ENCODE measurements at regions not wholly inside any gene's neighbourhood (a gene's known extent, or its start where the extent isn't known, plus 50 kb on each side); places are given as distances from the start of the nearest gene placed in this dataset.

DNA sequence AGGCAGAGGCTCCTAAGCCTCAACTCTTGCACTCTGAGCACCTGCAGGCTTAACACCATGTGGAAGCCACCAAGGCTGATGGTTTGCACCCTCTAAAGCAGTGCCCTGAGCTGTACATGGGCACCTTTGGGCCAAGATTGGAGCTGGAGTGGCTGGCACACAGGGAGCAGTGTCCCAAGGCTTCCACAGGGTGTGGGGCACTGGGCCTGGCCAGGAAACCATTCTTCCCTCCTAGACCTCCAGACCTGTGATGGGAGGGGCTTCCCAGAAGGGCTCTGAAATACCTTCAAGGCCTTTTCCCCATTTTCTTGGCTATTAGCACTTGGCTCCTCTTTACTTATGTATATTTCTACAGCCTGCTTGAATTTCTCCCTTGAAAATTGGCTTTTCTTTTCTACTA, 67.9 kb upstream of the PPM1J start:
- no peak for DNase-seq (ENCODE audit: low spot score)

DNA sequence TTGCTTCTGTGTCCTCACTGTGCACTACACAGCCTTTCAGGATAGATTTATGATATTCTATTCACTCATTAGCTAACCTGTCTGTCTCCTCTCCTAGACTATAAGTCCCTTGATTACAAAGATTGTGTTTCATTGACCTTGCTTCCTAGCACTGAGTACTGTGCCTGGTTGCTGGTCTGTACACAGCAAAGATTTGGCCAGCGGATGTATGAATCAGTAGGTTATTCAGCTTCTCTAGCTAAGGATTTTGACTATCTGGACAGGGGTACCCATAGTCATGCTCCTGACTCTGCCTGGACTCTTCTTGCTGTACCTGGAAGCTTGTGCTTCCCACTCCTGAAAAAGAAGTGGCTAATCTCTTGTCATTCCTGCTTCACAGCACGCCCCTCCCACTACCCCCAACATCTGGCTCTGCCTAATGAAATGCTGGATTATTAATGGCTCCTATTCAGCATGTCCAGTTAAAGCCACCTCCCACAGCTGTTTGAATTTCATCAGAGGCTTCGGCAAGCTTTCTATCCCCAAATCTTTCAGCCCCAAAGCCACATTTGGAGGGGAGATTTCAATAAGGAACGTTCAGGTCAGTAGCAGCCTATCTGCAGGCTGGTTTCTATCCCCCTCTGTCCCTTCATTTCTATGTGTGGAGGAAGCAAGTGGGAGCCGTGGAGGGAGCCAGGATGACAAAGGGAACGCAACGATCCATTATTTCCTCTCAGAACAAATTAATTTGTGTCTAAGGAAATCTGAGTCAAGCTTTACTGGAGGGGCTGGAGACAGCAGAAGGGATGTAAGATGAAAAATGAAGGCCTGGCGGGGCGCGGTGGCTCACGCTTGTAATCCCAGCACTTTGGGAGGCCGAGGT, 64.8 kb upstream of the PPM1J start:
- no peak for DNase-seq (ENCODE audit: low spot score)

DNA sequence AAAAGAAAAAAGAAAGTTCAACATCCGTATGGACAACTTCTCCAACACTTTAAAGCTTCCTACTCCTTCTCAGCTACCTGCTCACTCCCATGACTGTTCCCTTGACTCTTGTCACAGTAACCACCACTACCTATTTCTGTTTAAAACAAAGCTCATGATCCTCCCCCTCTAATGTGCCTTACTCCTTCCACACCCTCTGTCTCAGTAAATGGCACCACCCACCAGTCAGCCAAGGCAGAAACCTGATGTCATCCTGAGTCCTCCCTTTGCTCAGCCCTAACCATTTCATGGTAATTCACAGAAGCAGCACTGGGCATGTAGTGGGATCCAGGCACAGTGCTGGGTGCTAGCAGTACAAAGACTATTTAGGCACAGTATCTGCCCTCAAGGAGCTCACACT, 63.0 kb upstream of the PPM1J start:
- DNase-seq (ENCODE audit: low spot score) = no peak

GRCh38 chr1:112776688-112777087, 61.6 kb upstream of the PPM1J start:
- DNase-seq (ENCODE audit: low spot score) = no peak

- no peak for DNase-seq (ENCODE audit: low spot score)
Observed at GRCh38 chr1:112772781-112773180, 57.6 kb upstream of the PPM1J start.

DNA sequence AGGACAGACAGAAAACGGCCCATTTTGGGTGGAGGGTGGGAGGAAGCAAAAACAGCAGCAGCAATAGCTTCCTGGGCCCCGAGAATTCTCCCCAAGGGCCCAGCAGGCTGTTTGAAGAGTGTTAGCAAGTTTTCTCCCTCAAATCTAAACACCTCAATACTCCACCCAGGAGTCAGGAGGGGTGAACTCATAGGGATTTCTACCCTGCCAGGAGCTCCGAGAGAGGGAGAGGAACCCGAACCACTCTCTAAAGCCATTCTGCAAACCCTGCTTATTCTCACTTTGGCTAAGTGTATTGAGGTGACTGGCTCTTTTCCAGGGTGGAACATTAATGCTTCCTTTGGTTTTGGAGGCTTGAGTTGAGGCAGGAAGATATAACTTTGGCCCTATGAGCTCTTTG, 55.6 kb upstream of the PPM1J start:
- DNase-seq (ENCODE audit: low spot score) = no peak

- DNase-seq (ENCODE audit: low spot score) = no peak
Observed at GRCh38 chr1:112769611-112770010, 54.5 kb upstream of the PPM1J start.

DNA sequence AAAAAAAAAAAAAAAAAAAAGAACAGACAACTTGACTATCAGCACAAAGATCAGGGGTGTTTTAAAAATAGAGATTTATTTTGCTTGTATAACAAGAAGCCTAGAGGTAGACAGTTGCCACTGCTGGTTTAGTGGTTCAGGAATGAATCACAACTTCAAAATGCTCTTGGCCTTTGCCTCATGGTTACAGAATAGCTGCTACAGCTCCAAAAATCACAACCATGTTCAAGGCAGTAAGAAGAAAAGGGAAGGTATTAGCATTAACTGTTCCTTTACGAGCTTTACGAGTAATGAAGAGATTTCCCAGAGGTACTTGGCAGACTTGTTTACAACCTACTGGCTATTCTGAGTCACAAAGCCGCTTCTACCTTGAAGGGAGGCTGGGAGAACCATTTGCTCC, 52.5 kb upstream of the PPM1J start:
- DNase-seq (ENCODE audit: low spot score) = no peak

Measured in AG20443 (cell line).